Stomach smooth muscle (tissue), 2 donors: ENCODE measurements at regions not wholly inside any gene's neighbourhood (a gene's known extent, or its start where the extent isn't known, plus 50 kb on each side); places are given as distances from the start of the nearest gene placed in this dataset.

Experiments
- H3K27ac ChIP-seq: one replicate; pipeline ENCODE4 v1.7.0; 2013; ENCODE audit warnings: mild to moderate bottlenecking, low read length, inconsistent platforms
- H3K27me3 ChIP-seq, 2 donors: one replicate each; pipeline ENCODE4 v1.7.0; 2013; ENCODE audit warnings: low read length in 2 of 2; ENCODE audit not compliant: insufficient read depth in 2 of 2, control insufficient read depth in 1 of 2
- H3K36me3 ChIP-seq, 2 donors: one replicate each; pipeline ENCODE4 v1.7.0; 2013; ENCODE audit warnings: low read length in 2 of 2; ENCODE audit not compliant: control insufficient read depth in 2 of 2, insufficient read depth in 2 of 2
- H3K4me1 ChIP-seq: one replicate; pipeline ENCODE4 v1.7.0; 2013; ENCODE audit warnings: low read length; ENCODE audit not compliant: control insufficient read depth, insufficient read depth
- H3K4me3 ChIP-seq, 2 donors: one replicate each; pipeline ENCODE4 v1.7.0; 2013; ENCODE audit warnings: low read length in 2 of 2
- H3K9ac ChIP-seq, 2 donors: one replicate each; pipeline ENCODE4 v1.7.0; 2013; ENCODE audit warnings: low read length in 2 of 2, mild to moderate bottlenecking in 1 of 2
- H3K9me3 ChIP-seq, 2 donors: one replicate each; pipeline ENCODE4 v1.7.0; 2013; ENCODE audit warnings: low read length in 2 of 2; ENCODE audit not compliant: control insufficient read depth in 2 of 2
- donor health status: healthy.
- donor health status: Pancreatic carcinoma.

DNA sequence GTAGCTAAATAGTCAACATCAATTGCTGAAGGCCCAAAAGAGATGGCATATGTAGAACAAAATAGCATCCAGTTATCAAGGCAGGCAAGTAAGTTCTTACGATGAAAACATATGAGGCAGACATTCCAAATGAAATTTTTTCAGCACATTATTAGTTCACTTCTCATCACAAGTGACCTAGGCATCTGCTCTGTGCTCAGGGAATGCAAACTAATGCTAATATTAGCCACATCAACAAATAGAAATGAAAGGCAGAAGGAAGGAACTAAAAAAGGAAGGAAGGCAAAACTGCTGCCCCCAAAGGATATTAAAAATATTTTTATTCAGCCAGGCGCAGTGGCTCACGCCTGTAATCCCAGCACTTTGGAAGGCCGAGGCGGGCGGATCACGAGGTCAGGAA, 51.2 kb upstream of the ROCK1 start:
- Histone ChIP-seq H3K36me3 (no peaks in the 10 kb centered on the region), H3K9ac (no peak overlapping the region), H3K27ac (no peak overlapping the region), H3K9me3 (no peaks in the 10 kb centered on the region), H3K4me3 (no peak overlapping the region), H3K4me1 (no peaks in the 10 kb centered on the region), H3K27me3 (no peaks in the 10 kb centered on the region)

DNA sequence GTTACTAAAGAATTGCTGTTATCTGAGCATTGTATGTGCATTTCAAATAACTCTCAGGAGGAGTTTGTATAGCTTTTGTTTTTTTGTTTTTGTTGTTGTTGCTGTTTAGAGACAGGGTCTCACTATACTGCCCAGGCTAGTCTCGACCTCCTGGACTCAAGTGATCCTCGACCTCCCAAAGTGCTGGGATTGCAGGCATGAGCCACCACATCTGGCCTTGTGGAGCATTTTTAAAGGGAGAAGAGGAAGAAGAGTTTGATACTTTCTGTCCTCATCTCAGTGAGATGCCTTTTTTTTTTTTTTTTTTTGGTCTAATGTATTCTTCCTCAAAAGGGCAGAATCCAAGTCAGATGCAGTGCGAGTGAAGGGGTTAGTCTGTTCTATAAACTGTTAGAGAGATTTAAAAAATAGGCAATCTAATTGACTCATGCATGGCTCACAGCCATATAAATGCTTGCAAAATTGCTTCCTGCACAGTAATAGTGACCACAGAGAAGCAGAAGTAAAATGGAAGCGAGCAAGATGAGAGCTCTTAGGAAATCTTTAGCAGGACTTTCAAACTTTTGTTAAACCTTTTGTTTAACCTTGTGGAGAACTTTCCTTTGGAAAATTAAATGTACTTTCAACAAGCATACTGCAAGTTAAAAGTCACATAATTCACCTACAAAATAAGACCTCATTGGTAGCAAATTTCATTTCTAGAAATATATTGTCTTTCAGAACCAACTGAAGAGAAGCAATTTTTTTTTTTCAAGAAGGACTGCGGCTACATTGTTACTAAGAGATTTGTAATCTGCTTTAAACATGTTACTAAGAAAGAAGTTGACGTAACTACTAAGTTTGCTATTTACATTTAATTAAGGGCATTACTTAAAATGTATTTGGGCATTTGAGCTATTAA, 52.3 kb upstream of the ROCK1 start:
- no peak overlapping the region for H3K27ac ChIP-seq

DNA sequence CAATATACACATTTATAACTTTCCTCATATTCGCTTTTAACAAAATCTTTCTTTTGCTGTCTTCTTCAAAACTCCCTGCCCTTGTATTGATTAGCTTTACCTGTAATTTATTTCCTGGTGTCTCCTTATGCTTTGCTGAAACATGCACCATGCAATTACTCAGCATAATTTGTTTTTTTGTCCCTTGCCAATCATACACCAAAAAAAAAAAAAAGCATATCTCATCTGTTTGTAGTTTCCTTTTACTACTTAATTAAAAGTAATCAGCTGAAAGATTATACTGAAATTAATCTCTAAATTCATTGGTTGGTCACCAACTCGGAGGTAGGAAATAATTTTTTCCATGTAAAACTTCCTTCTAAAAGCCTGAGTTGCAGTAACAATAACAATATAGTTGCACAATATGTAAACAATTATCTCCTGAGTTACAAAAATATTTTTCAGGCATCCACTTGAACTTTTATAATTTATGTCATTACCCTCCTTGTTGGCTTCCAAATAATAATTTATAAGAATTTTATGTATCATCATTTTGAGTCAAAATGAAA, 53.0 kb upstream of the ROCK1 start:
- no peaks in the 10 kb centered on the region for H3K4me1 ChIP-seq
- H3K27ac ChIP-seq = no peak overlapping the region
- H3K9ac ChIP-seq = no peak overlapping the region
- H3K27me3 ChIP-seq = no peaks in the 10 kb centered on the region
- H3K4me3 ChIP-seq = no peak overlapping the region
- no peaks in the 10 kb centered on the region for H3K36me3 ChIP-seq
- no peaks in the 10 kb centered on the region for H3K9me3 ChIP-seq

More for the DNA sequence above, 52.3 kb upstream of the ROCK1 start:
- Histone ChIP-seq H3K4me3 (no peak overlapping the region), H3K36me3 (no peaks in the 10 kb centered on the region), H3K27me3 (no peaks in the 10 kb centered on the region), H3K4me1 (no peaks in the 10 kb centered on the region), H3K9me3 (no peaks in the 10 kb centered on the region), H3K9ac (no peak overlapping the region)

DNA sequence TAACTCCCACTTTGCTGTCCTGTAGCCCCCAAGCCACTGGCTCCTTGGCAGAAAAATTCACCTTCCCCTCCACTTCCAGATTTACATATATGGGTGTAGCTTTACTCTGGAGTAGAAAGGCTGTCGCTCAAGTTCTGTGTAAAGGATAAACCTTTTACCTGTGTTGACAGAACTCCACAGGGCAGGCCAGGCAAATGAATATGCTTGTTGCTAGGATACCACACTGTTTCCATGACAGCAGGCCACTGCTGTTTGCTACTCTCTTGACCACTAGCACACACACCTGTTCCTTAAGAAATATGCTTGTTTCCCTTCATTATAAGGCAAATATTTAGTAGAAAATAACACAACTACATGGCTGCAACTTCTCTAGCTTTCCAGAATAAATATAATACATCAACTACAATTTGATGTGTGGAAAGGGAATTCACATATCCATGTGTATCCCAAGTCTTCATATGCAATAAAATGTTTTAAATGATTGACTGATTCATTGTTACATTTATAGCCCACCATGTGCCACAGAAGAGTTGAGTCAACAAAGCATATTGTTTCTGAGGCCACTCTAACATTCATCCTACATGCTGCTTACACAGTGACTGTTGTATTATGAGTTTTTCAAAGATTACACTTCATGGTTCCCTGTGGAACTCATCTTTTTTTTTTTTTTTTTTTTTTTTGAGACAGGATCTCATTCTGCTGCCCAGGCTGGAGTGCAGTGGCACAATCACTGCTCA, 56.2 kb upstream of the ROCK1 start:
- Histone ChIP-seq H3K9ac (no peak overlapping the region), H3K9me3 (no peaks in the 10 kb centered on the region), H3K4me3 (no peak overlapping the region), H3K27ac (no peak overlapping the region), H3K36me3 (no peaks in the 10 kb centered on the region), H3K4me1 (no peaks in the 10 kb centered on the region), H3K27me3 (no peaks in the 10 kb centered on the region)

DNA sequence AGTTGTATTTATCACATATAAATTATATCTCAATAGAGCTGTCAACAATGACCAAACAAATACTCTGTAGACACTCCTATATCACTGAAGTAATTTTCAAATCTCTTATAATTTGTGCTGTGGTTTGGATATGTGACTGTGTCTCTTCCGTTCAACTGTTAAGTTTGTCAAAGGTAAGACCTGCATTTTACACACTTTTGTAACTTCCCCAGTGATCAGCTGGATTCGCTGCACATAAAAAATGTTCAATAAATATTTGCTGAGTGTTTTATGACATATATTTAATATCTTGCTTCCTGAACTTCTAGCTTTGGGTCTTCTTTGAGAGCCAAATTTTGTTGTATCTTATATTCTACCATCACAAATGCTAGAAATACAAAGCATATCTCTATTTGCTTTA, 57.3 kb upstream of the ROCK1 start:
- H3K27ac ChIP-seq = no peak overlapping the region
- no peaks in the 10 kb centered on the region for H3K36me3 ChIP-seq
- no peak overlapping the region for H3K4me3 ChIP-seq
- H3K9me3 ChIP-seq = no peaks in the 10 kb centered on the region
- no peaks in the 10 kb centered on the region for H3K27me3 ChIP-seq
- no peak overlapping the region for H3K9ac ChIP-seq
- no peaks in the 10 kb centered on the region for H3K4me1 ChIP-seq

DNA sequence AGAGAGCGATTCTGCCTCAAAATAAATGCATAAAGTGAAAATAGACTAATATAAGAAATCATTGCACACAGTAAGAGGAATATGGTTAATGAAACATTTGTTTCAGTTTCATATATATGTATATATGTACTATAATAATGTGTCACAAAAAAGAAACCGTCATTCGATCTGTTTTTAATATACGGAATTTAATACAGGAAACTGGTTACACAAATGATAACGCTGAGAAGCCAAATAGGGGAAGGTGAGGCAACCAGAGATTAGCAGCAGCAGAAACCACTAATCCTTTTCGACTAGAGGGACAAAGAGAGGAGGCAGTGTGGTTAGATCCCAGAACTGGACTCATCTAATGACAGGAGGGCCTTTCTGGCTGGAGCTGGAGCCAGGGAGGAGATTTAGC, 64.2 kb upstream of the GREB1L start:
- no peak overlapping the region for H3K9ac ChIP-seq
- H3K36me3 ChIP-seq = no peaks in the 10 kb centered on the region
- peaks cover 2% of the 10 kb centered on the region for H3K4me1 ChIP-seq
- H3K9me3 ChIP-seq = no peaks in the 10 kb centered on the region
- H3K27me3 ChIP-seq = no peaks in the 10 kb centered on the region
- H3K4me3 ChIP-seq = no peak overlapping the region
- H3K27ac ChIP-seq = no peak overlapping the region

DNA sequence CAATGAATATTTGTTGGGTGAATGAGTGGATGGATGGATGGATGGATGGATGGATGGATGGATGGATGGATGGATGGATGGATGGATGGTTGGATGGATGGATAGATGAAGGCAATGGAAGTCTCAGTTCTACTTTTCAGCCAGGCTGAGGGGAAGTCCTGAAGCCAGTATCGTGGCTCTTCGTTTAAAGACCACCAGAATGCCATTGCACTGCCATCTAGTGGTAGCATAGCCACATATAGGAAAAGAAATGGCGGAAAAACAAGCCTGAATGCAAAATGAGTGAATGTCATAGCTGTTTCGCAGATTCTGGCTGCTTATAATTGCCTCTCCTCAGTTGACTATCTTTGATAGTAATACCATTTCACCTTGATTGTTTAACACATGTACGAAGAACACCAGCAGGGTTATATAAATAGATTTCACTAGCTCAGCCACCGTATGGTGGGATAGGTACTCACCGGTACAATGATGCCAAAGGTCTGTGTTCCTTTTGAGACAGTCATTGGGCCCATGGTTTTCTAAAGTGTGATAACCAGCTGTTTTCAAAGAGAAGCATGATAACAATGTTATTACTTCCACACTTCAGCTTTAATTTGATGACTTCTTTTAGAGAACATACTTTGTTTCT, 62.3 kb upstream of the GREB1L start:
- no peak overlapping the region for H3K4me3 ChIP-seq
- peak overlapping the region; percentile 13 to 20 for H3K9ac ChIP-seq
- no peaks in the 10 kb centered on the region for H3K27me3 ChIP-seq
- no peaks in the 10 kb centered on the region for H3K36me3 ChIP-seq
- H3K27ac ChIP-seq = no peak overlapping the region
- peaks cover 2% of the 10 kb centered on the region for H3K4me1 ChIP-seq
- no peaks in the 10 kb centered on the region for H3K9me3 ChIP-seq

DNA sequence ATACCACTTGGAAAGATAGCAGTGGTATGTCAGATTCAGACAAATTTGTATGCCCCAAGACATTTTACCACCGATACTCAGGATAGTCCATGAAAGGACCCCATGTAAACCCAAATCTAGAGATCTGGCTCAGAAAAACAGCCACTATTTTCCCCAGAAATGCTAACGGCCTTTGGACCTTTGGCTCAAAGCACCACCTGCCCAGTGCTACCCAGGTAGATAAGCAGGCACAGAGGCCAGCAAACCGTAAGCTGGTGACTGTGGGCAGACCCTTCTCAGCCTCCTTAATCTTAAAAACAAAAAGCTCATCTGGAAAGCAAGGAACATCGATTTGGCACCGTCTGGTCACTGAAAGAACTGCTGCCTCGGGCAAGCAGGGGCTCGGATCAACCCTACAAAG, 61.4 kb upstream of the GREB1L start:
- H3K4me1 ChIP-seq = peaks cover 2% of the 10 kb centered on the region
- H3K9ac ChIP-seq = no peak overlapping the region
- H3K27me3 ChIP-seq = no peaks in the 10 kb centered on the region
- H3K9me3 ChIP-seq = no peaks in the 10 kb centered on the region
- H3K27ac ChIP-seq = no peak overlapping the region
- no peaks in the 10 kb centered on the region for H3K36me3 ChIP-seq
- H3K4me3 ChIP-seq = no peak overlapping the region

DNA sequence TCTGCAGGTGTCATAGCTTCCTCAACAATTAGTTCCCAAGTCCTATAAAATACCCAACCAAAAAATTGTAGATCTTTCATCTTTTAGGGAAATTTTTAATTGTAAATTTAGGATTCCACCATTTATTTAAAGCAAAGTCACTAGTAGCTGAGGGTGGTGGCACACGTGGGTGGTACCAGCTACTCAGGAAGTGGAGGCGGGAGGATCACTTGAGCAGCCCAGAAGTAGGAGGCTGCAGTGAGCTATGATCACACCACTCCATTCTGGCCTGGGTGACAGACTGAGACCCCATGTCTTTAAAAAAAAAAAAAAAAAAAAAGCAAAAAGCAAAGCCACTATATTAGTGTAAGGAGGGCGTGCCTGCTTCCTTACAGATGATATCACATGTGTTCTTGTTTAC, 60.3 kb upstream of the GREB1L start:
- no peak overlapping the region for H3K27ac ChIP-seq
- no peaks in the 10 kb centered on the region for H3K9me3 ChIP-seq
- H3K4me3 ChIP-seq = no peak overlapping the region
- H3K36me3 ChIP-seq = no peaks in the 10 kb centered on the region
- no peaks in the 10 kb centered on the region for H3K27me3 ChIP-seq
- no peak overlapping the region for H3K9ac ChIP-seq
- peaks cover 2% of the 10 kb centered on the region for H3K4me1 ChIP-seq

DNA sequence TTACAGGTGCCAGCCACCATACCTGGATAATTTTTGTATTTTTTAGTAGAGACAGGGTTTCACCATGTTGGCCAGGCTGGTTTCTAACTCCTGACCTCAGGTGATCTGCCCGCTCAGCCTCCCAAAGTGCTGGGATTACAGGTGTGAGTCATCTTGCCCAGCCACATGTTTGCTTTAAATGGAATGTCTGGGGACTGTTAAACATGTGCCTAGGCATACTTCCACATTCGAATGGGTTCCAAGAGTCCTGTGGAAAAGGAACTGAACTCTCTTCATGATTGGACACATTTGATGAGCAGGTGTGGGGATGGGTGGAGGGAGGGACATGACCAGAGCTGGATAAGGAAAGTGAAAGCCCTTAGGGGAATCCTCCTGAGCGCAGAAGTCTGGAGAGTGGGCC, 58.4 kb upstream of the GREB1L start:
- Histone ChIP-seq H3K9ac (no peak overlapping the region), H3K9me3 (no peaks in the 10 kb centered on the region), H3K27me3 (no peaks in the 10 kb centered on the region), H3K4me1 (no peaks in the 10 kb centered on the region), H3K4me3 (no peak overlapping the region), H3K36me3 (no peaks in the 10 kb centered on the region), H3K27ac (no peak overlapping the region)
